Transverse colon (tissue), 4 donors: ENCODE measurements at regions not wholly inside any gene's neighbourhood (a gene's known extent, or its start where the extent isn't known, plus 50 kb on each side); places are given as distances from the start of the nearest gene placed in this dataset.

ENCODE experiments used
- EP300 ChIP-seq: sonication (generic); formaldehyde crosslinking; IDR thresholded peaks from one replicate; pipeline ENCODE4 v1.6.1; 2017; ENCODE audit warnings: antibody characterized with exemption, low read depth
- POLR2A ChIP-seq: fragments of 450-650 bp; IDR thresholded peaks from one replicate; pipeline ENCODE4 v1.6.1; 2016; ENCODE audit warnings: antibody characterized with exemption, mild to moderate bottlenecking, moderate library complexity
- POLR2AphosphoS5 ChIP-seq, 3 donors: sonication (generic); formaldehyde crosslinking; IDR thresholded peaks; one replicate each; pipeline ENCODE4 v1.6.1; 2016; ENCODE audit warnings: antibody characterized with exemption in 3 of 3
- TF ChIP-seq, protein P1 (sequence below), 5 experiments: fragments of 200-600 bp in 3 of 5; fragments of 450-650 bp in 2 of 5; sonication (generic) in 3 of 5; IDR thresholded peaks; 1 replicate in 2 of 5; 2 replicates in 3 of 5; pipeline ENCODE4 v1.5.1; 2016 to 2017; ENCODE audit warnings: antibody characterized with exemption in 5 of 5, inconsistent platforms in 3 of 5, mild to moderate bottlenecking in 2 of 5, moderate library complexity in 1 of 5

- no peak for TF ChIP-seq POLR2AphosphoS5 (IDR thresholded peaks at IDR 0.05)
- no peak for TF ChIP-seq POLR2A
- TF ChIP-seq, protein P1, sequence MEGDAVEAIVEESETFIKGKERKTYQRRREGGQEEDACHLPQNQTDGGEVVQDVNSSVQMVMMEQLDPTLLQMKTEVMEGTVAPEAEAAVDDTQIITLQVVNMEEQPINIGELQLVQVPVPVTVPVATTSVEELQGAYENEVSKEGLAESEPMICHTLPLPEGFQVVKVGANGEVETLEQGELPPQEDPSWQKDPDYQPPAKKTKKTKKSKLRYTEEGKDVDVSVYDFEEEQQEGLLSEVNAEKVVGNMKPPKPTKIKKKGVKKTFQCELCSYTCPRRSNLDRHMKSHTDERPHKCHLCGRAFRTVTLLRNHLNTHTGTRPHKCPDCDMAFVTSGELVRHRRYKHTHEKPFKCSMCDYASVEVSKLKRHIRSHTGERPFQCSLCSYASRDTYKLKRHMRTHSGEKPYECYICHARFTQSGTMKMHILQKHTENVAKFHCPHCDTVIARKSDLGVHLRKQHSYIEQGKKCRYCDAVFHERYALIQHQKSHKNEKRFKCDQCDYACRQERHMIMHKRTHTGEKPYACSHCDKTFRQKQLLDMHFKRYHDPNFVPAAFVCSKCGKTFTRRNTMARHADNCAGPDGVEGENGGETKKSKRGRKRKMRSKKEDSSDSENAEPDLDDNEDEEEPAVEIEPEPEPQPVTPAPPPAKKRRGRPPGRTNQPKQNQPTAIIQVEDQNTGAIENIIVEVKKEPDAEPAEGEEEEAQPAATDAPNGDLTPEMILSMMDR (IDR thresholded peaks at IDR 0.05) = no peak
- no peak for TF ChIP-seq EP300
Measured at GRCh38 chr7:131148708-131149428, 178.8 kb upstream of the MKLN1 start.
